ENCODE measurements at regions not wholly inside any gene's neighbourhood (a gene's known extent, or its start where the extent isn't known, plus 50 kb on each side); places are given as distances from the start of the nearest gene placed in this dataset.

GRCh38 chr2:89780318-89780717 lies 1088.8 kb downstream of the RPIA start:
- TF ChIP-seq CTCF (IDR thresholded peaks at IDR 0.05) (no peak), EZH2phosphoT487 (IDR thresholded peaks at IDR 0.05) (no peak)
